ENCODE measurements at regions not wholly inside any gene's neighbourhood (a gene's known extent, or its start where the extent isn't known, plus 50 kb on each side); places are given as distances from the start of the nearest gene placed in this dataset.
"Not testable (repeated sequence)": the region's sequence is repeated elsewhere in the genome, so short reads cannot be mapped to it uniquely, and the experiment has no call there.

DNA sequence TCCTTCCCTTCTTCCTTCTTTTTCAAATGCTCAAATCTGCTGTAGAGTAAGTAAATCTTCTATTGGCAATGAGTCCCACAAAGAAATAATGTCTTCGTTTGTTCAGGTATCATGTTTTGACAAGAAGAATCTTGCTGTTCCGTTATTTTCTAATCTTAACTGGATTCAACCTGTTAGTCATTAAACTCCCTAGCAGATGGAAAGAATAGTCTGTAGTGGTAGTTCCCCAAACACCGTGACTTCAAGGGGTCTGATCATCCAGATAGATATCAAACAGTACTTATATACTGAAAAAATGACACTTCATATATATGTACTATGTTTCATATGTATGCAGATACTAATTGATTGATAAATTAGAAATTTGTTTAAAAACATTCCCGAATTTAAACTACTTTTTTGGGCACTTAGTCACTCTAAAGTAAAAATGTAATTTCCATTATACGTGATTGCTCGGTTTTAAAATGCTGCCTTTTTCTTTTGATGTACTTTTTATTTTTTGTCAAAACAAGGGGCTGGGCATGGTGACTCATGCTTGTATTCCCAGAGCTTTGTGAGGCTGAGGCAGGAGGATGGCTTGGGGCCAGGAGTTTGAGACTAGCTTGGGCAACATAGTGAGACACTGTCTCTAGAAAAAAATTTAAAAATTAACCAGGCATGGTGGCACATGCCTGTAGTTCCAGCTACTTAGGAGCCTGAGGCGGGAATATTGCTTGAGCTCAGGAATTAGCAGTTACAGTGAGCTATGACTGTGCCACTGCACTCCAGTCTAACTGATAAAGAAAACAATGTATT lies 335.7 kb upstream of the SNX7 start:
- no peak for DNase-seq

DNA sequence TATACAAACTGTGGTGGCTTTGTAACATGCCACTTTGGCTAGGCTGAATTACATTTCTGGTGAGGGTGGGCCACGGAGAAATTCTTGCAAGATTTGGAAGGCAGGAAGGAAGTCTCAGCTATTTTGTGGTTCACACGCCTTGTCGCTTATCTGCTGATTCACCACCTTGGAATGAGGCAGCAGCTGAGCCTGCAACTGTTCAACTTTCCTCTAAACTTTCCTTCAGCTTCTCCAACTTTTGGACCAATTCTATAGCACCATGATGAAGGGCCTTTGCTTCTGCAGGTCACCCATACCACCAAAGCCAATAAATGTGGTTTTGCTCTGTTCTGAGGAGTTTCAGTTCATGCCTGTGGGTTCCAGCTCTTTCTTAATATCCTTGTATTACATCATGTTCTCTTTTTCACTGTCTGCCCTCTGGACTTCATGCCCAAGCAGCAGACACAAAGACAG lies 337.6 kb upstream of the SNX7 start:
- no peak for DNase-seq

DNA sequence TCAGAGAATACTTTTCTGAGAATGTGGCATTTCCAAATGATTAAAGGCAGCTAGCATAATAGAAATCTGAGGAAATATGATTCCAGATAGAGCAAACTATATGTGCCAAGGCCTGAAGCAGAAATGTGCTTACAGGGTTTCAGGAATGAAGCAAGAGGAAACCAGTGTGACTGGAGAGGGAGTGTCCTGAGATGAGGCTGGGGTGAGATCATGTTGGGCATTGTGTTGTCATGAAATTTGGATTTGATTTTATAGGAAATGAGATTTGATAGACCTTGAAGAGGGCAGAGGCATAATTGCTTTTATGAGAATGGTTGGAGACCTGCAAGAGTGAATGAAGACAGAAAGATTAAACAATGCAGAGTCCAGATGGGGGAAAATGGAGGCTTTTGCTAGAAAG lies 338.1 kb upstream of the SNX7 start:
- DNase-seq, result no peak

DNA sequence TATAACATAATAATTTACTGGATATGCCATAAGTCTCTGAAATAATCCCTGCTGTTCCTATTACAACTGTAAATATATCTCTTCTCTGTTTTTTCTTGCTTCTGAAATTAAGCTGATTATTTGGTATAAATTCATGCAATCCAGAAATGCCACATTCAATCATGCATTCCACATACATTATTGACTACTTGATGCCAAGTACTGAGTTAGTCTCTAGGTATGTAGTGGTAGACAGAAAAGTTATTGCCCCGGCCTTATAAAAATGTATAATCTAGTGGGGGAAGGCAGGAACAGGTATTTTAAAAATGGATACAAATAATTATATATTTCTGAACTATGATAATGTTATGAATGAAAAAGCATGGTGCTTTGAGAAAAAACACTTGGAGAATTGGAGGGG lies 338.6 kb upstream of the SNX7 start:
- DNase-seq, result no peak

DNA sequence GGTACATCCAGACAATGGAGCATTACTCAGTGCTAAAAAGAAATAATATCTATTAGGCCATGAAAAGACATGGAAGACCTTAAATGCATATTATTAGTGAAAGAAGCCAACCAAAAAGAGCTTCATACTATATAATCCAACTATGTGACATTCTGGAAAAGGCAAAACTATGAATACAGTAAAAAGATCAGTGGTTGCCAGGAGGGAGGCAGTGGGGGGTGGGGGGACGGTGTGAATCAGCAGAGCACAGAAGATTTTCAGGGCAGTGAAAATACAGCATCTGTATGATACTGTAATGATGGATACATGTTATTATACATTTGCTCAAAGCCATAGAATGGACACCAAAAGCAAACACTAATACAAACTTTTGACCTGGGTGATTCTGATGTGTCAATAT lies 339.4 kb upstream of the SNX7 start:
- no peak for DNase-seq

DNA sequence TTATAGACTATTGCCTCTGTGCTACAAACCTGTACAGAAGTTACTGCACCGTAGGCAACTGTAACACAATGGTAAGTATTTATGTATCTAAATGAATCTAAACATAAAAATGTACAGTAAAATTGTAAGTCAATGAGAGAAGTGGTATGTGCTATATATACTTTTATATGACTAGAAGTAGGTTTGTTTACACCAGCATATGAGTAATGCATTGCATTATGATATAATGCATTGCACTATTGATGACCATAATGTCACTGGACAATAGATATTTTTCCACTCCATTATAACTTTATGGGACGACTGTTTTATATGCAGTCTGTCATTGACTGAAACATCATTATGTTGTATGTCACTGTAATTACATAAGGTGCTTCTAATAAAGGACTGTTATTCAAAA lies 340.3 kb upstream of the SNX7 start:
- DNase-seq, result no peak

DNA sequence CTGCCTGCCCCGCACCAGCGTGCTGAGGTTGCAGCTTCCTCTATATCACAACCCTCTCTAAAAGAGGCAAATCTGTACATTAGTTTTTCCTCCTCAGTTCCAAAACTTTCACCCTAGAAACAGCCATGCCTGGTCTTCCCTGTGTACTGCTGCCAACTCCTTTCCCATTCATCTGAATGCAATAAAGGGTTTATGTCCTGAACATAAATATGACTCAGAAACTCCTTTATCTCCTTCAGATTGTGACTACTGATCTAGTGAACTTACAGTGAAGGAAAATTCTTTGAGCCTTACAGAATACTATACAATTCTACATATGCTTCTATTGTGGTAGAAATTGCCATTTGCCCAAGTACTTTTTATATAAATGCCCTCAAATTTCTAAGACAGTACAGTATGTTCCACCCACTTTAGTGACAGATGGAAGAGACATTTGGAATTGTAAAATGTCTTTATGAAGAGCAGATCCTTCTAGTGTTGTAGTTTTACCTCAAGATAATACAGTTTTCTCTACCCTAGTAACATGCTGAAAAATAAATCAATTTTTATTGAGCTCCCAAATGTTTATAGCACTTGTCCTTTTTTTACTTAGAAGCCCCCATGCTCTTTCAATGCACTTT lies 345.1 kb upstream of the SNX7 start:
- no peak for DNase-seq

DNA sequence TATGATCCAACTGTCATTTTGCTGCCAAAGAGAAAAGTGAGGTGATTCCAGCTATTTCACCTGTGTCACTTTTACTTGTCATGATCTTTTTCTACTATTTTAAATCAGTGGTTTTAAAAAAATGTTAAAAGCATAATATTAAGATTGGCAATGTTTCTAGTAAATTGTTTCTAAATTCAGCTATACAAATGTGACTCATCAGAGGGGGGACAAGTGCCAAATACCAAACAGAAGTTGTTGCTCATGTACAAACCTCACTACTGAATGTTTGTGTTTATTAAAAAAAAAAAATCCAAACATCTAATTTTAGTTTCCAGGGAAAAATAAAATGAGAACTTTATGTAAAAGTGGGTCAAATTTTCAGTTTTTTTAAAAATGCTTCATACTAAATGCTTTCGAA lies 346.2 kb upstream of the SNX7 start:
- no peak for DNase-seq

DNA sequence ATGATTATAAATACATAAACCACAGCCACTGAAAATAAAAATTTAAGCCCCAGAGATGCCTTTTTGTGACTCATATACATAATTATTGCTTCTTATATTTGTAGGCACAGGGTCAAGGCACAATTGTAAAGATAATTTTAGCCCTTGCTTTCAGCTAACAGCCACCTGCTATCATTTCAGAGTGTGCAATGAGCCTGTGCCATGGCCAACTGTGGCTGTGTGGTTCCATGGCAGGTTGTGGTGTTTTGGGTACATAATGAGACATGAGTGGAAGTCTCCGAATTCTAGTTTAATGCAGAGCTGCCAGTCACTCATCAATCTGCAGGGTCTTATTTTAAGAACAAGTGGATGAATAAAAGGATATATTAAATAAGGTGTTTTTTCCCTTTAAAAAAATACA lies 346.9 kb upstream of the SNX7 start:
- no peak for DNase-seq

DNA sequence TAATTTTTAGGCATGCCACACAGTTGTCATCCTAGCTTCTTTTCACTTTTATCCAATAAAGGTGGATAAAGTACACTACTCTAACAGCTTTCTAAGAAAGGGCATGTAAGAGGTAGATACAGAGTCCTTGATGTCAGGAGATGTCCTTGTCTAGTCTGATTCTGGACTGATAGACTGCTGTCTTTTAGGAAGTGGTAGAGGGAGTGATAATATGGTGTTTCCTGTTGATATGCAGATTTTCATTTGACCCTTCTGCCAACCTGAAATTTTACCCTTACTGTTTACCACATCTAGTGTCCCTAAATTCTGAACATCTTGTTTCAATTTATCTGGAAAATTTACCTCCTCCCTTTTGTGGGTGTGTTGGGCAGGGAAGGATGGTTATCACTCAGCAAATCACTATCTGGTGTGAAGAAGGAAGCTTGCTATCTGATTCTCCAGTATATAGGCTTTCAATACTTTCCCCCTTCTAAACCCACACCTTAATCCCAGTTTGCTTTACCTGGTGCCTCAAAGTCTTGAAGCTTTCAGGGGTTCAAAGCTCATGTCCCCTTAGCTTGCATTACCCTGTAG lies 354.9 kb upstream of the SNX7 start:
- DNase-seq, result no peak

DNA sequence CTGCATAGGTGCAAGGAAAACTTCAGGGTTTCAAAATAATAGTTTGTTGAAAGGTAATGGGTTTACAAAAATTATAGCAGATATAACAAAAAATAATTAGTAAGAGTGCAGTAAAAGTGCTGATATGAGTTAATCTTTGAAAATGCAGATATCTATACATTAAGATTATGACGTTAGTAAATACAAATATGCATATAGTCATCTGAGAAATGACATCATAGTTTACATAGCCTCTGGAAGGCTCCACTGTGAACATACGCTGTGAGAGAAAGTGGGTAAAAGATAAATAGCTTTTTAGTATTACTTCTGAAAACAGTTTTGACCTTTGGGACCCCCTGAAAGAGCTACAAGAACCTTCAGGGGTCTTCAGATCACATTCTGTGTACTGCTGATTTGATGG lies 356.2 kb upstream of the SNX7 start:
- no peak for DNase-seq

DNA sequence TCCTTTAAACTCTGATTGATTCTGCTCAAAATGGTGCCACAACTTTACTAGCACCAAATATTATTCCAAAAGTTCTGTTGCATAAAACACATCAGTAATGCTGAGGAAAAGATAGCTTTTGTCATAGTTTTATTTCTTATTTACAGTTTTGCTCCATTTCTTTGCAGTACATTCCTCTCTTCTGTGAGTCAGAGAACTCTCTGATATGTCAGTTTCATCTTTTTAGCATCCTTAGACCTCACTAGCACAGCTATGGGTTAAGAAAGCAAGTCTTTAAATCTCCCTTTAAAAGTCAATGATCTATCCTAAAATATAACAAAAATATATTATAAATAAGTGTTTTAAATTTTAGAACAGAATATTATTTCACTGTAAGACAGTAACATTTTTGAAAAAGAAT lies 356.6 kb upstream of the SNX7 start:
- no peak for DNase-seq

DNA sequence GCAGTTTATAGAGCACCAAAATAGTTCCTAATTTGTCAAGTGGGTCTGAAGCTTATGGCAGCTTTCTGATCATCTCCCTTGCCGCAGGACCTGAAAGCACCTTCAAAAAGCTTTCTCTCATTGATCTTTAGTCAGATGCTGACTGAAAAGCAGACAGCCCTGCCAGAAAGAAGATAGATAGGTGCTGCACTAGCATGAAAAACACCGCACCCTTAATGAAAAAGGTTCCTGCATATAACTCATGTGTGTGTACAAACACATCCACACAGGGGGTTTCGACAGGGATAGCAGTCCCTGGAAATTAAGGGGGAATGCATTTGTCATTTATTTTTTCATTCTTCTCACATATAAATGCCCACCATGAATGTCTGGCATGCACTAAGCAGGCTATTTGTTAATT lies 361.7 kb upstream of the SNX7 start:
- DNase-seq, result no peak

DNA sequence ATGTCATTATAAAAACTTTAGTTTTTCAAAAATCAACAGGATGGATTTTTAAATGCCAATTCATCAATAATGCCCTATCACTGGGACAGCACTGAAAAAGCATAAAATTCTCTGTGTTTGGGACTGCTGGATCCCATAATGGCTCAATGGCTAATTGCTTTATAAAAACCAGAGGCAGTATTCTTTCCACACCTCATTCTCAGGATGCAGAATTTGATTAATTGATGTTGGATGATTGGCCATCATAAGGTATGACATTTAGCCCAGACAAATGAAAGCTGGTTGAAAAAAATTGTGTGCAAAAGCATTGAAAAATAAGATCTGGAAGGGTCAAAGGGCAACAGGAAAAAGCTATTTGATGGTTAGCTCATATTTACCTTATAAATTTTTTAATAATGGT lies 362.2 kb upstream of the SNX7 start:
- DNase-seq, result no peak

DNA sequence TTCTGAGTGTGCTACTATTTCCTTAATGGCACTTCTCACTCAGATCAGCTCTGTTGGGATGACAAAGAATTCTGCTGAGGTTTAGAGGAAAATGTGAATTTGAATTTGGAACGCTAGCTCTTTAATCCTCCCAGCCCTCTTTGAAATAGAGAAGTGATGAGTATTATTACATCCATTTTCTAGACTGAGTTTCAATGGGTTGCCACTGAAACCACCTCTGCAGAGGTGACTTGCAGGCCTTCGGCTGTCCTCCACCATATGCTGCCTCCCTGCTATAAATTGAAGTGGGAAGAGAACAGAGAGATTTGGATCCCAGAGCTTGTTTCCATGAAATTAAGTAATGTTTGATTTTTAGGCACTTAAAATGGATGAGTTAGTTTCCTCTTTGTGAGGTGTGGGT lies 363.2 kb upstream of the SNX7 start:
- DNase-seq, result no peak

DNA sequence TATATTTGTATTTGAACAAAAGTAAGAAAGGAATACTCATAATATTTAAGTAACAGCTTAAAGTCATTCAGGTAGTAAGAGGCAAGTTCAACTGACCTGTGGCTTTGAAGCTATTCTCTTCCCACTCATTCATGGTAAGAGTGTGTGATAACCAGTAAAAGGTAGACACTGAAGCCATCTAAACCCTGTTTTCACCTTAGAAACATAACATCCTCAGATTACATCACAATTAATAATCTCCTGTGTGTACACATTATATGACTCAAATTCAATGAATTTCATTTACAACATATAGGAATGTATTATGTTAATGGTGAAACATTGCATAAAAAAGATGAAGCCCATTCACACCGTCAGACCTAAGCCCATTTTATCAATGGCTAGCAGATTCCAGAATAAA lies 364.8 kb upstream of the SNX7 start:
- DNase-seq, result no peak

DNA sequence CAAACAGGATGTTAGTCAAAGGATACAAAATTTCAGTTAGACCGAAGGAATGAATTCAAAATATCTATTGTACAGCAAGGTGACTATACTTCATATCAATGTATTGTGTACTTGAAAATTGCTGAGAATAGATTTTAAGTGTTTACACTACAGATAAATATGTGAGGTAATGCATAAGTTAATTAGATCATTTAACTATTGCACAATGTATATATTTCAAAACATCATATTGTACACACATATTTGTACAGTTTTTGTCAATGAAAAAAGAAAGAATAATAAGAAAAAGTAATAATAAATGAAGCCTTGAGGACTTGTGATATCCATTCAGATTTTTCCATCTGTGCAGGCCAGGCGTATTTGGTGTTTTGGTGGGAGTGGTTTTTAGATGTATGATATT lies 367.4 kb upstream of the SNX7 start:
- DNase-seq, result no peak

DNA sequence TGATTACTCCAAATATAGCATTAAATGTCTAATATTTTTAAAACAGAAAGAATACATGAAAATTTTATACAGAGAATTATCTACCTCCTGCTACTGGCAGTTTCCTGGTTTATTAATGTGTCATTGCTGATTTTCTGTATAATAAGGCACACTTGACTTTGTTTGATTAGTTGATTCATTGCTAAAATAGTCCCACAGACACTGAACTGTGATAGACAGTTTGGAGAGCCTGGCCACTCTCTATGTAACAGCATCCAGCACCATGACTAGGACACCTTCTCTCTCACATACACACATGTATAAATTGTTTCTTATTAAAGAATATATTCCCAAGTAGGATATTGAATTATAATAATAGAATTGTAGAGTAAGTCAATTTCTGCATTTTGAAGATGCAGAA lies 368.5 kb upstream of the SNX7 start:
- DNase-seq, result no peak

DNA sequence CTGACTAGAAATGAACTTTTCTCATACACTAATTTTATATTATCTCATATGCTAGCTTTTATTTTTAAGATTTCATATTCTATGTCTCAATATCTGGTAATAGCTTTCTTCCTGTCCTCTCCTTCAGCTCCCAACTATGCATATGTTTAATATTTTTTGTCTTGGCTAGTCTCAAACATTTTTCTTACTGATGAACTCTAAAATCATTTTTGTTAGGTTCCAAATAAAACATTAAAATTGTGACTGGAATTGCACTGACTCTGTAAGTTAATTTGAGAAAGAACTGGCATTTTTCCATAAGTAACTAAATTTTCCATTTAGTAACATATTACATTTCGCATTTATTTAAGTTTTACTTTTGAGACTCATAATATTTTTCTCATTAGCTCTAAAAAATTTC lies 368.5 kb upstream of the DPYD start:
- DNase-seq, result no peak

DNA sequence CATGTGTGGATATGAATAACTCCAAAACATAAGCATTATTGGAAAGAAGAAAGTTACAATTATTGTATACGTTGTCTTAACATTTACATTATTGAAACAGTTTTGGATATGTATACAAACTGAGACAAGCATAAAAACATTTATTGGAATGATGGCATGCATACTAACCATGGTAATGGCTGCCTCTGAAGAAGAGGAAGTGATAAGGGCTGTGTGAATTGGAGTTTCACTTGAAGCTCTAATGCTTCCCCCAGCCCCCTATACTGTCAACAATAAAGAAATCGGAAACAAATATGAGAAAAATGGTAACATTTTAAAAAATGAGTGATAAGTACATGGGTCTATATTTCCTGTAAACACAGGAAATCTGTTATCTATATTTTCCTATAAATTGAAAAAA lies 367.7 kb upstream of the DPYD start:
- DNase-seq, result no peak

DNA sequence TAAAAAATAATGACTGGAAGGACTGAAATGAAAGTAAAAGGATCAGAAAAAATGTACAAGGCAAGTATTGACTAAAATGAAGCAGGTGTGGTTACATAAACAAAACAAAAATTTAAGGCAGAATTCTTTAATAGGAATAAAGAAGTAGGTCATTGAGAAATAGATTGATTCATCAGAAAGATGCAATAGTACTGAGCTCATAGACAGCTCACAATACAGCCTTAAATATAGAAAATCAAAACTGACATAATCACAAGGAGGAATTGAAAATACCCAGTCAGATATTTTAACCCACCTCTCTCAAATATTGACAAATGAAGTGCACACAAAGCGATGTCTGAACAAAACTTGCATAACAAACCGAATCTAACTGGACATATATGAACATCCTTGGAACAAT lies 366.8 kb upstream of the DPYD start:
- no peak for DNase-seq

DNA sequence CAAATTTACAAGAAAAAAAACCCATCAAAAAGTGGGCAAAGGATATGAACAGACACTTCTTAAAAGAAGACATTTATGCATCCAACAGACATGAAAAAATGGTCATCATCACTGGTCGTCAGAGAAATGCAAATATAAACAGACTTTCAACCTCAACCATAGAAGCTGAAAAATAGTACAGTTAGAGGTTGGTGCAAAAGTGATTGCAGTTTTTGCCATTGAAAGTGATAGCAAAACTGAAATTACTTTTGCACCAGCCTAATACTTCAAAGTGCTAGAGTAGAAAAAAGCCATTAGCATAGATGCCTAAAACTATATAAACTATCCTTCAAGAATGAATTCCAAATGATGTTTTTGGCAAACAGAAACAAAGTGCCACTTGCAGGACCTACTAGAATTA lies 365.8 kb upstream of the DPYD start:
- no peak for DNase-seq

DNA sequence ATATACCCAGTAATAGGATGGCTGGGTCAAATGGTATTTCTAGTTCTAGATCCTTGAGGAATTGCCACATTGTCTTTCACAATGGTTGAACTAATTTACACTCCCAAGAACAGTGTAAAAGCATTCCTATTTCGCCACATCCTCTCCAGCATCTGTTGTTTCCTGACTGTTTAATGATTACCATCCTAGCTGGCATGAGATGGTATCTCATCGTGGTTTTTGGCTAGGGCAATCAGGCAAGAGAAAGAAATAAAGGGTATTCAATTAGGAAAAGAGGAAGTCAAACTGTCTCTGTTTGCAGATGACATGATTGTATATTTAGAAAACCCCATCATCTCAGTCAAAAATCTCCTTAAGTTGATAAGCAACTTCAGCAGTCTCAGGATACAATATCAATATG lies 364.5 kb upstream of the DPYD start:
- not testable (repeated sequence) for DNase-seq

DNA sequence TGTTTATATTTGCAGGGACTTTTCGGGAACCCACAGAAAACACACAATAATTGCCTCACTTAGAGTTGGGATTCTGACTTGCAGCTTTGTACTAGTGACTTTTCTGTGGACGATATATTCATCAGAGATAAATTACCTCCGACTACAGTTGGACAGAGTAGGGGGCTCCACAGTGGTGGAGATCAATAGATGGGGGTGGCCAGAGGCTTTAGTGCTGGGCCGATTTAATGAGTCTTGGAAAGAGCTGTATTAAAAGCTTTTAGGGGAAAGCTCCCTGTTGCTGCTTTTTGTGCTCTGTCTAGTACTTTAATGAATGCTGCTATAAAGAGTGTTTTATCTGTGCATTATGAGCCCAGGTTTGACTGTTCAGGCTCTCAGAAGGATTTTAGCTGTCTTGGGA lies 359.2 kb upstream of the DPYD start:
- no peak for DNase-seq

DNA sequence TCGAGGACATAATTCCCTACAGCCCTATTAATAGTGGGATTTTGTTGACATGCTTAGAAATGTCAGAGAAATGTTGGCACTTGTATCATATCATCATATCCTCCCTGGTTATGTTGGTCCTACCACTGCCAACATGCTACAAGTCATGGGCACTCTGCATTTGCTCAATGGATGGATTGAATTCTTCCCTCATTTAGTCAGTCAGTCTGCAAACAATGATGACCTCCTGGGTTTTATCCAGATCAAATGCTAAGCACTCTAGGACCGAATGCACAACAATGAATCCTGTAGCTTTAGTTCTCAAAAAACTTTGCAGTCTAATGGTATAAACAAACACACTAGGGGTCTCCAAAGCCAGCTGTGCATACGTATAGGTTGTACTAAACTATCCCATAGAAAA lies 357.2 kb upstream of the DPYD start:
- no peak for DNase-seq

All from NCI-H510A (cell line).